HG03097 (cell line): ENCODE measurements at regions not wholly inside any gene's neighbourhood (a gene's known extent, or its start where the extent isn't known, plus 50 kb on each side); places are given as distances from the start of the nearest gene placed in this dataset.
A peak's percentile ranks its signal among the peaks of the same experiment; 100 is the strongest.

Experiments used
- ATAC-seq: cut with Tn5 transposase; IDR thresholded peaks from one replicate; pipeline ENCODE4 v1.9.1; 2021; ENCODE audit not compliant: unreplicated experiment, low FRiP score

DNA sequence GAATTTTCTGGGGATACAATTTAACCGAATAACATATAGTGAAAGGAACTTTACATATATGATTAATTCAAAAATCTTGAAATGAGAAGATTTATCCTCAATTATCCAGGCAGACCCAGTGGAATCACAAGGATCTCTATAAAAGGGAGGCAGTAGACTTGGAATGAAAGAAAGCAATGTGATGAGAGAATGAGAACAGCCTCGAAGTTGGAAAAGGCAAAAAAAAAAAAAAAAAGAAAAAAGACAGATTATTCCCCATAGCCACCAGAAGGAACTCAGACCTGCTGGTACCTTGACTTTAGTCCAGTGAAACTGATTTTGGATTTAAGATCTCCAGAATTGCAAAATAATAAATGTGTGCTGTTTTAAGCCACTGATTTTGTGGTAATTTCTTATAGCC lies 416.3 kb upstream of the OR4E1 start:
- no peak for ATAC-seq

DNA sequence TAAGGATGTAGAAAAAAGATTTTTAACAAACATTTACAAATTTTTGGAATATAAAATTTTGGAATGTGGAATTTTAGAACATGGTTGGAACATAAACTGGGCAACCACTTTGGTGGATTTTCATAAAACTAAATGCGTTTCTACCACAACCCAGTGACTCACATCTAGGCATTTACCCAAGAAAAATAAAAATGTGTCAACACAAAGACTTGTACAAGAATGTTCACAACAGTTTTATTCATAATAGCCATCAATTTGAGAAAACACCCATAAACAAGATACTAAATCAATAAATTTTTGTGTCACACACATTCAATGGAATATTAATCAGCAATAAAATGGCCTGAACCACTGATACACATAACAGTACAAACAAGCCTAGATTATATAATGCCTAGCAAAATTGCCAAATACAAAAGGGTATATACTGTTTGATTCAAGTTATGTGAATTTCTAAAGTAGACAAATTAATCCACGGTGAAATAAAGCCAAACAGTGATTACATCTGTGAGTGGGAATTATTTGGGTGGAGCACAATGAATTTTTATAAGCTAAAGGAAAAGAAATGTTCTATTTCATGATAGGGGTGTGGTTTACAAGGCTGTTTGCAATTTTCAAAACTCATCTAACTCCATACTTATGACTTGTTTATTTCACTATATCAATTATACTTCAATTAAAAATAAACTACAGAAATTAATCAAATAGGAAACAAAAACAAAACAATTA lies 415.2 kb upstream of the OR4E1 start:
- ATAC-seq = no peak

DNA sequence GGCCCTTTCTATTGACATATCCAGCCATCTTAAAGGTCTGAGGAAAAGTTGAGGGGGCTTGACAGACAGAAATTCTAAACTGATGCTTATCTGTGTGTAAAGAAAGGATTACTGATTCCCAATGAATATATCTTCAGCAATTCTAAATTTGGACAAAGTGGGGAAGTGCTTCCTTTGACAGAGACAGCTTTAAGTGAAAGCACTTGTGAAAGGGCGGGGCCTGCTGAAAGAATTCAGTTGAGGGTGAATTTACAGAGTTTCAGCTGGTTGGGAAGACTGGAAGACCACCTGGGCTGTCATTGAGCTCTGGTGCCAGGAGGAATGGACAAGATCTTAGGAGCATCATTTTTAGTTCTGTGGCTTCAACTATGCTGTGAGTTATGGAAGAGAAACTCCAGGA lies 412.5 kb upstream of the OR4E1 start:
- ATAC-seq = no peak

DNA sequence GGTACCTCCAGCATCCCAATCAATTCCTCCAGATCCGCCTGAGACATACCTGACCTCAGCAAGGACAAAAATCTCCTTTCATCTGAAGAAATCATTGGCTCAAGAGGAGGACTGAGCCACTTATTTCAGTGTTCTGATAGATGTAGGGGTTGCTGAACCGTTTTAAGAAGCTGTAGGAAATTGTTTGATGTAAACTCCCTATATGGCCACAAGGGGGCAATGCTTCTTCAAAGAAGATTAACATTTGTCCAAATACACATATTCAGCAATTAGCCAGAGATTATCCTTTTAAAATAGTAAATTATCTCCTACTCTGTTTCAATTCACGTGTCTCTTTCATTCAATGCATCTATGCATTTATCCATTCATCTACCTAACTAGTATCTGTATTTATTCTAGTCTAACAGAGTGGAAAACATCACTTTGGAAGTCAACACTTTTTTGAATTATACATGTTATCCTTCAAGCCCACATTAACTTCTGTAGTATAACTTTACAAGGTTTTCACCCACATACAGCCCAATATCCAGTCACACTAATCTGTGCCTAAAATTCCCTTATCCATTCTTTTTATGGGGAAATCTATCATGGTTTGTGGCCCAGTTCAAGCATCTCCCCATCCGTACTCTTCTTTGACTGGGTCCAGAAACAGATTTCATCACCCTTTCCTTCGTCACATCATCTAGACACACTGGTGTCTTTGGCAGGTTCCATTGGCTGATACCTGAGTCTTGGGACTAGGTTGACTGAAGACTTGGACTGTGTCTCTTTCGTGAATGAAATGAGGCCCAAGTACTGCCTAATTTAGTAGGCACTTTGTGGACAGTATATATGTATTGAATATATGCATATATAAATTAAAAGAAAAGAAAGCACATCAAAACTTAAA lies 411.0 kb upstream of the OR4E1 start:
- ATAC-seq = no peak

GRCh38 chr14:22081337-22081736 lies 407.7 kb upstream of the OR4E1 start:
- ATAC-seq = no peak

DNA sequence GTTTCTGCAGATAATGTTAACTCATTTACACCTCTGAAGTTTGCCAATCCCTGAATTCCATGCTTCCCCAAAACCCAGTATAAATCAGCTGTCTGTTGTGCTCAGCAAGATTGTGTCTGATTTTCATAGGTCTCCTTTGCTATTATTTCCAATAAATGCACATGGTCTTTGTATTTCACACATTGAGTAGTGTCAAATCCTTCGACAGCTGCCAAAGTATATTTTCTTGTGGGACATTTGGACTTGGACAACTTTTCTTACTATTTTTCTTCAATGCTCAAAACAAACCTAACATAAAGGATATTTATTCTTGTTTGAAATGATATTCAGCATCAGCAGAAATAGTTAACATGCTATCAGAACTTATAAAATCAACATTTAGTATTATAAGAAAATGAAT lies 406.1 kb upstream of the OR4E1 start:
- no peak for ATAC-seq

DNA sequence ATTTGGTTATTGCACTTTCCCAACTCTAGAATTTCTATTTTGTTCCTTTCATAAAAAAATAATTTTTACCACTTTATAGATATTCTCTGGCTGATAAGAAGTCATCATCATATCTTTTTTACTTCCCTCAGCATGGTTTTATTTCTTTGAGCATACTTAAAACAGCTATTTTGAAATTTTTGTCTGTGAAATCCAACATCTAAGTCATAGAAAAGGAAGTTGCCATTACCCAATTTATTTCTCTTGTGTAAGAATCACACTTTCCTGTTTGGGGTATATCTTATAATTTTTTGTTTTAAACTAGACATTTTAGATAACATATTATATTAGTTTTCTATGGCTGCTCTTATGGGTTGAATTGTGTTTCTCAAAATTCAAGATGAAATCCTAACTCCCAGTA lies 400.2 kb upstream of the OR4E1 start:
- no peak for ATAC-seq

DNA sequence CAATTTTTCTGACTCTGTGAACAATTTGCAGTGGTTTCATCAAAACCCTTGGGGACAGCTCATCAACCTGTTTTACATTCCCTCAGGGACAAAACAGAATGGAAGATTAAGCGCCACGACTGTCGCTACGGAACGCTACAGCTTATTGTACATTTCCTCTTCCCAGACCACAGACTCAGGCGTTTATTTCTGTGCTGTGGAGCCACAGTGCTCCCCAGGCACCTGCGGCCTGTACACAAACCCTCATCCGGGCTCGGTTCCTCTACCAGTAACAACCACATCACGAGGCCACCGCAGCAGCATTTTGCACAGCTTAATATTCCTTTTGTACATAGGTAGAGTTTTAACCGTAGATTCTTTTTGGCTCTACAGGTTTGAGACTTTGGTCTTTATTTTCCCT lies 397.4 kb upstream of the OR4E1 start:
- ATAC-seq = peak; percentile 86

- ATAC-seq = peak; percentile 48
Measured at GRCh38 chr14:22070119-22070982, 396.7 kb upstream of the OR4E1 start.

DNA sequence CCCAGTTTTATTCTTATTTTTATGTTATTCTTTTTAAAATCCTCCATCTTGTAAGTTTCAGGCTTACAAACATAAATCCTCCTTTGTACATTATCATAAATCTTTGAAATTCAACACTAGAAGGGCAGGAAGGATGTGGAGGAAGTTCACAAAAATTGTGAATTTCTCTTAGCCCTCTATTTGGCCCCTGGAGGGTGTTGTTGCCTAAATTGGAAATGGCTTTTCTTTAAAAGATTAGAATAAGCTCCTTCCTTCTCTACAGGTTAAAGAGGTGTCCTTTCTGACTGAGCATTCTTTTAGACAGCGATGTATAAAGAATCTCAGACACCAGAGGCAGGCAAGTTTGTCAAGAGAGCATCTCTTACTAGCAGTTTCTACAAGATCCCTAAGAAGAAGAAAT lies 391.7 kb upstream of the OR4E1 start:
- ATAC-seq = no peak

GRCh38 chr14:22059201-22059600 lies 385.6 kb upstream of the OR4E1 start:
- ATAC-seq = no peak

GRCh38 chr14:22052795-22053194 lies 379.2 kb upstream of the OR4E1 start:
- ATAC-seq = no peak

GRCh38 chr14:22047115-22047514 lies 373.5 kb upstream of the OR4E1 start:
- no peak for ATAC-seq

- no peak for ATAC-seq
Measured at GRCh38 chr14:22046063-22046462, 372.4 kb upstream of the OR4E1 start.

DNA sequence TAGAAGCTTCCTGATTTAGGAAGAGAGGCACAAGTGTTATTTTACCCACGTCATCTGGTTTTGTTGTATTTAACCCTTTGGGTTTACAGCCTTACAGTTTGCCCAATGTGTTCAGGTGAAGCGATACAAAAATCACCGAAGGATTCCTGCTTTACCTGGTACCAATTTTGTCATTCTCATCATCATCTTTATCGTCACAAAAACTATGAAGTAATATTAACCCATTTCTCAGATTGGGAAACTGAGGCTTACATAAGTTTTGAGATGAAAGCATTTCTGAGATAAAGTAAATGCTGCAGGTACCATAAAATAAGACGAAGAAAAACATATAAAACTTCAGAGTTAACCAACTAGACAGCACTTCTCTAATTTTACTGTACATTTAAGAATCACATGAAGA lies 370.6 kb upstream of the OR4E1 start:
- no peak for ATAC-seq

- no peak for ATAC-seq
Measured at GRCh38 chr14:22040781-22041125, 367.1 kb upstream of the OR4E1 start.

DNA sequence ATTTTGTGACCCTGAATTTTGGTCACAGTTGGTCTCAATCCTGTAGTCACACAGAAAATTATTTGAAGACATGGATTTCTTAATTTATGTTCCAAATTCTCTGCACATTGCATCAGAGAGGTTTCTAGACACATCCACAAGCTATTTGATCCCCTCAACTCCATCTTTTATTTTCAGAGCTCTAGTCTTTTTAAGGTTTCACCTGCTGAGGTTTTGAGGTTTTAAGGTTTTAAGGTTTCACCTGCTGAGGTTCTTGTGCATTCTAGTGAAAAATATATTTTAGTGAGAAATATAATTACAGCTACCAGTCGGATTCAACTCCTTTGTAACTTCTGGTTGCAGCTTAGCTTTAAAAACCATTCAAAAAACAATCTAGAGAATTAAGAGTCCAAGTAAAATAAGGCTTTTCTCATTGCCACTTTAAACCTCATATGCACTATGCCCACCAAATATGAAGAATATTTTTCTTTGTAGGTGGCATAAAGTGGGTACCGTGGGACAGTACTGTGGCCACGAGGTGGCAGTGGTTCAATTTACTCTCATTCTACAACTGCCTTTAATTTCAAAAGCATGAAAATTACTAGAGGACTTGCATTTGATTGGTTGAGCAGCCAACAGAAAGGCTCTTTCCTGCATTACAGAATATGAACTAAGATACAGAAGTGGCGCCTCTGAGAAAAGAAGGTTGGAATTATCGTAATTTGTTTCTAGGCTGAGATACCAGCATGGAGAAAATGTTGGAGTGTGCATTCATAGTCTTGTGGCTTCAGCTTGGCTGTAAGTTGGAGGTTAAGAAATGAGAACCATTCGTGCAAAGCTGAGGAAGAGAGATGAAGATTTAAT lies 366.5 kb upstream of the OR4E1 start:
- no peak for ATAC-seq

- ATAC-seq = no peak
Measured at GRCh38 chr14:22036541-22037239, 363.1 kb upstream of the OR4E1 start.

DNA sequence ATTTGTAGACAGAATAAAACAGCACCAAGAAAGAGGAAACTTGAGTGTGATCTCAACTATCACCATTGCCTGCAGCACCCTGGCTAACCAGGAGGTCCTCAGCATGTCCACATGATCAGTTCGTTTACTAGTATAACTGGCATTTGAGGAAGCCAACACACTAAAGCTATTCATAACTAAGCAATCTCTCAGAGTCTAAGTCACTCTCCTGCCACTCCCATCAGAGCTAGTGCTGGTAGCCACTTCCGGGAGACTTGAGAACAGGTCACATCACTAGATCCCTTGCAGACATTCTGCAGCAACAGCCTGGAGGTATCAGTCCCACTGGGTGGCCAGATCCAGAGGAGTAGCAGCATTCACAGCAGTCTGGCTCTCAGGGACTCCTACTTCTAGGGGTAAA lies 352.9 kb upstream of the OR4E1 start:
- no peak for ATAC-seq

DNA sequence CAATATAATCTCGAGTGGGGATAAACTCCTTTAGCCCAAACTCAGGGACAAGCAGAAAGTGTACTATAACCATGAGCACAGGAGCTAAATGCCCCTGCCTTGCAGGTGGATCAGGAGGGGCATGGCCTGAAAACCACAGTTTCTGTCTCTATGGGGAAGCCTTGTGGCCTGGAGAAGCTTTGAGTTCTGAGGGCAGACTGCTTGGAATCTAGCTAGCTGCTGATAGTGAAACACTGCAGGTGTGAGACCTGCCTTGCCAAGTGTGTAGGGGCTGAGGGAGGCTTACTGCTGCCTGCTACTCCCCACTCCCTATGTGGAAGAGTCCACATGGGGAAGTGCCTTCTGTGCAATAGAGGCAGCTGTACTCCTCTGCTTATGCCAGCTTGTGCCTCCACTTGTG lies 352.3 kb upstream of the OR4E1 start:
- ATAC-seq = no peak
